ENCODE measurements at regions not wholly inside any gene's neighbourhood (a gene's known extent, or its start where the extent isn't known, plus 50 kb on each side); places are given as distances from the start of the nearest gene placed in this dataset.

DNA sequence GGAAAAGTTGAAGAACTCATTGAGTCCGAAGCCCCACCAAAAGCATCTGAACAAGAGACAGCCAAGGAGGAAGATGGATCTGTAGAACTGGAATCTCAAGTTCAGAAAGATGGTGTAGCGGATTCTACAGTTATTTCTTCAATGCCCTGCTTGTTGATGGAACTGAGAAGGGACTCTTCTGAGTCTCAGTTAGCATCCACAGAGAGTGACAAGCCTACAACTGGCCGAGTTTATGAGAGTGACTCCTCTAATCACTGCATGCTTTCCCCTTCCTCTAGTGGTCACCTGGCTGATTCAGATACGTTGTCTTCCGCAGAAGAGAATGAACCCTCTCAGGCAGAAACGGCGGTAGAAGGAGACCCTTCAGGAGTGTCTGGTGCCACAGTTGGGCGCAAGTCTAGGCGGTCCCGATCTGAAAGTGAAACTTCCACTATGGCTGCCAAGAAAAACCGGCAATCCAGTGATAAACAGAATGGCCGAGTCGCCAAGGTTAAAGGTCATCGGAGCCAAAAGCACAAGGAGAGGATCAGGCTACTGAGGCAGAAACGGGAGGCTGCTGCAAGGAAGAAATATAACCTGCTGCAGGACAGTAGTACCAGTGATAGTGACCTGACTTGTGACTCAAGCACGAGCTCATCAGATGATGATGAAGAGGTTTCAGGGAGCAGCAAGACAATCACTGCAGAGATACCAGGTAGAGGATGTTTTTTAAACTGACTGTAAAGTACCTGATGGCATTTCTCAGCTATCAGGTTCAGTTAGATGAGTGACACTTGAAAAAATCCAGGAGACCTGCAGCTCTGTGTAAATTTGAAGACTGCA lies 111.9 kb downstream of the HAUS1 start:
- no TSS peak for BruUV-seq (replicated peaks)
- intact Hi-C loops (cut with micrococcal nuclease; ENCODE audit: unreplicated experiment) = no loop called here
- Histone ChIP-seq H3K79me2 (ENCODE audit: low read depth) (peaks cover 39% of the 10 kb centered on the region), H3K27me3 (ENCODE audit: insufficient read depth, low read depth) (no peaks in the 10 kb centered on the region), H3K9me2 (ENCODE audit: insufficient read depth) (no peaks in the 10 kb centered on the region), H3K27ac (no peak overlapping the region), H3K36me3 (ENCODE audit: low read depth) (no peaks in the 10 kb centered on the region), H4K20me1 (ENCODE audit: insufficient read depth) (peaks cover 29% of the 10 kb centered on the region), H3K4me1 (replicated peaks; ENCODE audit: insufficient read depth) (peaks cover 12% of the 10 kb centered on the region), H3K4me2 (no peak overlapping the region), H3F3A (ENCODE audit: insufficient read depth, low read depth) (peaks cover 17% of the 10 kb centered on the region), H3K4me3 (no peak overlapping the region), H2AFZ (no peak overlapping the region), H3K9me3 (ENCODE audit: insufficient read depth, low read depth) (no peaks in the 10 kb centered on the region)
- no peak for DNase-seq
- ChIA-PET POLR2A (ENCODE audit: unreplicated experiment) (no interaction called here), CTCF (no interaction called here)
- TF ChIP-seq EZH2 (IDR thresholded peaks at IDR 0.05; ENCODE audit: low read depth) = no peak
- TF ChIP-seq, protein P1, sequence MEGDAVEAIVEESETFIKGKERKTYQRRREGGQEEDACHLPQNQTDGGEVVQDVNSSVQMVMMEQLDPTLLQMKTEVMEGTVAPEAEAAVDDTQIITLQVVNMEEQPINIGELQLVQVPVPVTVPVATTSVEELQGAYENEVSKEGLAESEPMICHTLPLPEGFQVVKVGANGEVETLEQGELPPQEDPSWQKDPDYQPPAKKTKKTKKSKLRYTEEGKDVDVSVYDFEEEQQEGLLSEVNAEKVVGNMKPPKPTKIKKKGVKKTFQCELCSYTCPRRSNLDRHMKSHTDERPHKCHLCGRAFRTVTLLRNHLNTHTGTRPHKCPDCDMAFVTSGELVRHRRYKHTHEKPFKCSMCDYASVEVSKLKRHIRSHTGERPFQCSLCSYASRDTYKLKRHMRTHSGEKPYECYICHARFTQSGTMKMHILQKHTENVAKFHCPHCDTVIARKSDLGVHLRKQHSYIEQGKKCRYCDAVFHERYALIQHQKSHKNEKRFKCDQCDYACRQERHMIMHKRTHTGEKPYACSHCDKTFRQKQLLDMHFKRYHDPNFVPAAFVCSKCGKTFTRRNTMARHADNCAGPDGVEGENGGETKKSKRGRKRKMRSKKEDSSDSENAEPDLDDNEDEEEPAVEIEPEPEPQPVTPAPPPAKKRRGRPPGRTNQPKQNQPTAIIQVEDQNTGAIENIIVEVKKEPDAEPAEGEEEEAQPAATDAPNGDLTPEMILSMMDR (conservative IDR thresholded peaks at IDR 0.05) = no peak

DNA sequence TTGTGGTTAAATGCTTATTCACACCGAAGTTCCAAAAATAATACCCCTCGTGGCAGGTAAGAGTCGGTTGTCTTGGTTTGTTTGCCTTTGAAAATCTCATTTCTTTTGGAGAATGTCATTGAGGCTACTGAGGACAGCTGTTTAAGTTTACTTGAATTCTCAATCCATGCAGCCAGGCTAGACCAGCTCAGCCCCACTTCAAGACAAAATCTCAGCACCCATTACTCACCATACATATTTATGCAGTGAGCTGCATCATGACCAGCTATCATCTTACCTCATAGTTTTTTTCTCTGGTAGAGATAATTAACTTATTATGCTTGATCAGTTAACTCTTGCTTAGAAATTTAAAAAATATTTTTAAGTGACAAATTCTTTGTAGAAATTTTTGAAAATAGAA lies 115.9 kb downstream of the HAUS1 start:
- no peak overlapping the region for H3K4me2 ChIP-seq
- TF ChIP-seq, protein P1 (conservative IDR thresholded peaks at IDR 0.05) = no peak
- TF ChIP-seq EZH2 (IDR thresholded peaks at IDR 0.05; ENCODE audit: low read depth) = no peak
- POLR2A ChIA-PET (ENCODE audit: unreplicated experiment) = no interaction called here
- BruUV-seq (replicated peaks) = no TSS peak
- H3K4me1 ChIP-seq (replicated peaks; ENCODE audit: insufficient read depth) = peaks cover 20% of the 10 kb centered on the region
- H3K36me3 ChIP-seq (ENCODE audit: low read depth) = no peaks in the 10 kb centered on the region; the same call in 1 of the 2 replicates
- no peak overlapping the region for H3K27ac ChIP-seq
- CTCF ChIA-PET = interaction anchor here (0.6 kb wide), 1 partner anchor 16 kb away, joined by 3 read pairs; no protein-coding TSS in a partner anchor
- H3K4me3 ChIP-seq = no peak overlapping the region
- peaks cover 43% of the 10 kb centered on the region for H3K79me2 ChIP-seq (ENCODE audit: low read depth)
- H3K9me3 ChIP-seq (ENCODE audit: insufficient read depth, low read depth) = no peaks in the 10 kb centered on the region
- no peaks in the 10 kb centered on the region for H3K27me3 ChIP-seq (ENCODE audit: insufficient read depth, low read depth)
- no peaks in the 10 kb centered on the region for H3K9me2 ChIP-seq (ENCODE audit: insufficient read depth)
- H2AFZ ChIP-seq = no peak overlapping the region
- H4K20me1 ChIP-seq (ENCODE audit: insufficient read depth) = peaks cover 14% of the 10 kb centered on the region; the same call in 1 of the 2 replicates
- H3F3A ChIP-seq (ENCODE audit: insufficient read depth, low read depth) = peaks cover 7% of the 10 kb centered on the region; the same call in 1 of the 2 replicates
- DNase-seq = no peak
- intact Hi-C loops (cut with micrococcal nuclease; ENCODE audit: unreplicated experiment) = no loop called here

DNA sequence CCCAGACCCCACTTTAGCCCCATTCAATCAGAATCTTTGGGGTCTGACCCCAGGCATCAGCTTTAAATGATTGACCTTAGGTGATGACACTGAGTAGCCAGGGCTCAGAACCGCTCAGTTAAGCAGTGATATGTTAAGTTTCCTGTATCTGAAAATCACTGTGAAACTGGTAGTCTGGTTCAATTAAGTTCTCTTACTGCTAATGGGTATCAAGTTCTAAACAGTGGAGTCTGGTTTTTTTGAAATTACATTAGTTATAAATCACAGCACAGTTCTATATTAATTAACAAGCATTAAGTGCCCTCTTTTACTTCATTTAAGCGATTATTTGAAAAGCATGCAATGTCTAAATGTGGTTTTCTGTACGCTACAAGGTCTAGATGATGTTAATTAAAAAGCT lies 117.9 kb downstream of the HAUS1 start:
- H3K9me3 ChIP-seq (ENCODE audit: insufficient read depth, low read depth) = no peaks in the 10 kb centered on the region
- POLR2A ChIA-PET (ENCODE audit: unreplicated experiment) = no interaction called here
- H4K20me1 ChIP-seq (ENCODE audit: insufficient read depth) = peaks cover 15% of the 10 kb centered on the region; the same call in 1 of the 2 replicates
- H3K36me3 ChIP-seq (ENCODE audit: low read depth) = no peaks in the 10 kb centered on the region; the same call in 1 of the 2 replicates
- peaks cover 20% of the 10 kb centered on the region for H3K4me1 ChIP-seq (replicated peaks; ENCODE audit: insufficient read depth)
- H3K27me3 ChIP-seq (ENCODE audit: insufficient read depth, low read depth) = no peaks in the 10 kb centered on the region
- BruUV-seq (replicated peaks) = no TSS peak
- no peak overlapping the region for H3K4me2 ChIP-seq
- H2AFZ ChIP-seq = no peak overlapping the region
- CTCF ChIA-PET = no interaction called here
- peaks cover 8% of the 10 kb centered on the region for H3F3A ChIP-seq (ENCODE audit: insufficient read depth, low read depth)
- no peak for DNase-seq
- TF ChIP-seq EZH2 (IDR thresholded peaks at IDR 0.05; ENCODE audit: low read depth) = no peak
- TF ChIP-seq, protein P1 (conservative IDR thresholded peaks at IDR 0.05) = no peak
- H3K9me2 ChIP-seq (ENCODE audit: insufficient read depth) = no peaks in the 10 kb centered on the region
- no peak overlapping the region for H3K4me3 ChIP-seq
- H3K79me2 ChIP-seq (ENCODE audit: low read depth) = peaks cover 57% of the 10 kb centered on the region
- H3K27ac ChIP-seq = no peak overlapping the region
- intact Hi-C loops (cut with micrococcal nuclease; ENCODE audit: unreplicated experiment) = no loop called here
